Esophagus squamous epithelium (tissue), 5 donors: ENCODE measurements at regions not wholly inside any gene's neighbourhood (a gene's known extent, or its start where the extent isn't known, plus 50 kb on each side); places are given as distances from the start of the nearest gene placed in this dataset.

Experiments used
- DNase-seq: peaks from one replicate; lab custom pipeline; 2025; lab: John Stamatoyannopoulos, UW
- H3K27ac ChIP-seq, 4 donors: fragments of 200-600 bp; sonication (generic); one replicate each; pipeline ENCODE4 v1.5.1; 2016 to 2019; ENCODE audit warnings: mild to moderate bottlenecking in 1 of 4
- H3K27me3 ChIP-seq, 4 donors: fragments of 200-600 bp; sonication (generic); 1 replicate in 3 of 4; 2 replicates in 1 of 4; pipeline versions ENCODE4 v1.5.1 to v1.6.0; 2017 to 2021; ENCODE audit warnings: antibody characterized with exemption in 1 of 4
- H3K36me3 ChIP-seq, 3 donors: fragments of 200-600 bp; sonication (generic); one replicate each; pipeline ENCODE4 v1.5.1; 2016 to 2019
- H3K4me1 ChIP-seq, 3 donors: fragments of 200-600 bp; sonication (generic); one replicate each; pipeline ENCODE4 v1.5.1; 2017 to 2019
- H3K4me3 ChIP-seq, 4 donors: fragments of 200-600 bp; sonication (generic); 1 replicate in 3 of 4; 2 replicates in 1 of 4; pipeline ENCODE4 v1.5.1; 2016 to 2019; ENCODE audit warnings: mild to moderate bottlenecking in 2 of 4, moderate library complexity in 1 of 4
- H3K9me3 ChIP-seq, 3 donors: fragments of 200-600 bp; sonication (generic); one replicate each; pipeline ENCODE4 v1.5.1; 2016 to 2019
- POLR2A ChIP-seq, 4 donors: fragments of 450-650 bp; IDR thresholded peaks; one replicate each; pipeline ENCODE4 v1.6.1; 2017; ENCODE audit warnings: antibody characterized with exemption in 4 of 4, mild to moderate bottlenecking in 4 of 4, moderate library complexity in 3 of 4
- WGBS, 2 donors: methylation state at CpG; one replicate each; pipeline ENCODE4 v1.1.5; 2018; 5-methylcytosine and 5-hydroxymethylcytosine counted together
- intact Hi-C: fragments of 100-400 bp; cut with DNase I; formaldehyde crosslinking; loops from one replicate; pipeline ENCODE4 v1.15.0; 2022
- TF ChIP-seq, protein P1 (sequence below), 6 experiments: fragments of 450-650 bp in 4 of 6; fragments of 200-600 bp in 2 of 6; sonication (generic) in 2 of 6; IDR thresholded peaks; one replicate each; pipeline ENCODE4 v1.5.1; 2016 to 2019; ENCODE audit warnings: antibody characterized with exemption in 6 of 6, mild to moderate bottlenecking in 4 of 6, moderate library complexity in 4 of 6
- donor health status: DM: yes; HTN: yes; CAD: no.

DNA sequence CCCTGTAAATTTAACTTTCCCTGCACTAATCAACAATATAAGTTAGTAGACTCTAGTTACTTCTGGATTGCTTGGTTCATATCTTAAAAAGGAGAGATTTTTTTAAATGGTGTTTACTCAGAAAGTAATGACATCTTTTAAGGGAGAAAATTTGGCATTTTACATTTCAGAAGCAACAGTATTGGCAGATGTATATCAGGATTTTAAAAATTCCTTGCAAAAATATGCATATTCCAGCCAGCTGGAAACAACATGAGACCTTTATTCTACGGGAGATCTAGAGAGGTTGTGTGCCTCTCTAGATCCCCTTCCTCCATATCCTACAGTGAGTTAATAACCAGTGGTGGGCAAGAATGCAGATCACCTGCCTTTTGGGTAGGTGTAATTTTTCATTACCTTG, 848.2 kb downstream of the USP25 start:
- Histone ChIP-seq H3K9me3 (no peaks in the 10 kb centered on the region), H3K27me3 (no peaks in the 10 kb centered on the region), H3K4me1 (peaks cover 9 to 30% (median 11%) of the 10 kb centered on the region in 3 donors), H3K36me3 (no peaks in the 10 kb centered on the region), H3K4me3 (no peak overlapping the region), H3K27ac (no peak overlapping the region)
- 73 to 94% methylated on average over 1 of the region's 1 CpG for WGBS, 2 donors
- no peak for DNase-seq
- no peak for TF ChIP-seq POLR2A (IDR thresholded peaks at IDR 0.05)
- TF ChIP-seq, protein P1, sequence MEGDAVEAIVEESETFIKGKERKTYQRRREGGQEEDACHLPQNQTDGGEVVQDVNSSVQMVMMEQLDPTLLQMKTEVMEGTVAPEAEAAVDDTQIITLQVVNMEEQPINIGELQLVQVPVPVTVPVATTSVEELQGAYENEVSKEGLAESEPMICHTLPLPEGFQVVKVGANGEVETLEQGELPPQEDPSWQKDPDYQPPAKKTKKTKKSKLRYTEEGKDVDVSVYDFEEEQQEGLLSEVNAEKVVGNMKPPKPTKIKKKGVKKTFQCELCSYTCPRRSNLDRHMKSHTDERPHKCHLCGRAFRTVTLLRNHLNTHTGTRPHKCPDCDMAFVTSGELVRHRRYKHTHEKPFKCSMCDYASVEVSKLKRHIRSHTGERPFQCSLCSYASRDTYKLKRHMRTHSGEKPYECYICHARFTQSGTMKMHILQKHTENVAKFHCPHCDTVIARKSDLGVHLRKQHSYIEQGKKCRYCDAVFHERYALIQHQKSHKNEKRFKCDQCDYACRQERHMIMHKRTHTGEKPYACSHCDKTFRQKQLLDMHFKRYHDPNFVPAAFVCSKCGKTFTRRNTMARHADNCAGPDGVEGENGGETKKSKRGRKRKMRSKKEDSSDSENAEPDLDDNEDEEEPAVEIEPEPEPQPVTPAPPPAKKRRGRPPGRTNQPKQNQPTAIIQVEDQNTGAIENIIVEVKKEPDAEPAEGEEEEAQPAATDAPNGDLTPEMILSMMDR (IDR thresholded peaks at IDR 0.05), result no peak
- intact Hi-C loops, result no loop called here

DNA sequence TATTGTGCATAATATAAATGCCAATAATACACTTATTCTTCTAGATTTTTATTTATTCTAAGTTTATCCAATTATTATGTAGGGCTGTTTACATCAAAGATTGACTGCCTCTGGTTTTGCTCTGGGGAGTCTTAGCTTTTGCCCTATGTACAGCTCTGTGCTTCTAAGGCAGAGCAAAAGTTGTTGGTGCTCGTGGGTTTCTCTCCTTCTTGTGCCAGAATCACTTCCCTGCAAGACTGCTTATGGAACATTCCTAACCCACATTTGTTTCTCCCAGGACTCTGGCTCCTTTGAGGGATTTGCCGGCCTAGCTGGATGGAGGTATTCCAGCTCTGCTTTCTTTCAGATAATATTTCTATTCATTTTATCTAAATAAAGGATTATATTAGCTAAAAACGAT, 849.1 kb downstream of the USP25 start:
- 18 to 21% methylated on average over 3 of the region's 3 CpGs for WGBS, 2 donors
- no peak for DNase-seq

DNA sequence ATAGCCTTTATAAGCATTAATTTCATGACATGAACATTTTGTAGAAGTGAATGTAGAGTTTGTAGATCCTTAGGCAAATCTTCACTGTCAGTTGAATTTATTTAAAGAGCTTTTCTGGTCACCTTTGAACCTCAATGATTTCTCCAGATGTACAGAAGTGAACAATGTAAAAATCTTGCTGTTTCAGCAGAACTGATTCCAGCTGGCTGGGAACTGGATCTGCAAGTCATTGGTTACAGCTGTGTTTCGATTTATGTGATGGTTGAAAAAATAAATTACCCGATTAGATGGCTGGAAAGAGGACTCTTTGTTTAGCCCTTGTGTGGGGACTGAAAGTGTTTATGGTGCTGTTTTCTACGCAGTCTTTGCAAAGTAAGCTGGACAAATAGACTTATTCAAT, 849.8 kb downstream of the USP25 start:
- Histone ChIP-seq H3K27me3 (no peaks in the 10 kb centered on the region), H3K9me3 (no peaks in the 10 kb centered on the region), H3K4me1 (peaks cover 9 to 30% (median 11%) of the 10 kb centered on the region in 3 donors), H3K4me3 (peak overlapping the region in 1 of 4 donors; percentile 31), H3K27ac (peak overlapping the region; percentile 26 to 74 (median 66)), H3K36me3 (no peaks in the 10 kb centered on the region)
- intact Hi-C loops, result no loop called here
- WGBS, 2 donors, result 20 to 45% methylated on average over 3 of the region's 3 CpGs
- DNase-seq, result no peak
- no peak for TF ChIP-seq POLR2A (IDR thresholded peaks at IDR 0.05)
- TF ChIP-seq, protein P1 (IDR thresholded peaks at IDR 0.05), result no peak

More for the DNA sequence above, 849.1 kb downstream of the USP25 start:
- Histone ChIP-seq H3K27ac (peak overlapping the region in 2 of 4 donors; percentile 65 to 74), H3K4me1 (peaks cover 9 to 30% (median 11%) of the 10 kb centered on the region in 3 donors), H3K4me3 (no peak overlapping the region), H3K27me3 (no peaks in the 10 kb centered on the region), H3K9me3 (no peaks in the 10 kb centered on the region), H3K36me3 (no peaks in the 10 kb centered on the region)
- TF ChIP-seq POLR2A (IDR thresholded peaks at IDR 0.05), result no peak
- TF ChIP-seq, protein P1 (IDR thresholded peaks at IDR 0.05), result no peak
- intact Hi-C loops, result no loop called here

DNA sequence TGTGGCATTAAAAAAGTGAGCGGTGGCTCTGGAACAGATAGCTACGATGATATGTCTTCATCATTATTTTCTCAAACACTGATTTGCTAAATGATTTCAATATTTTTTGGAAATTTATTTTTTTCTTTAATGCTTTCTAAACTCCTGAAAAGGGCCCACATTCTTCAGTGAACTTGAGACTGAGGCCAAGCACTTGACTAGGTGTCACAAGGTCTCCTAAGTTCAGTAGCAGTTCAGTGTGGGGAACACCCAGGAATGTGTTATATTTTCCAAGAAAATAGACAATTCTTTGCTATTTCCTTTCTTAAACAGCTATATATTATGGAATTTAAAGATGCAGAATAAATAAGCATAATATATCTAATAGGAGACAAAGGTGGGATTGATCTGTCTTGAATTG, 850.9 kb downstream of the USP25 start:
- H3K4me3 ChIP-seq, result no peak overlapping the region
- H3K36me3 ChIP-seq, result no peaks in the 10 kb centered on the region
- H3K27me3 ChIP-seq, result no peaks in the 10 kb centered on the region
- WGBS, 2 donors, result 86 to 88% methylated on average over 2 of the region's 2 CpGs
- intact Hi-C loops, result no loop called here
- TF ChIP-seq, protein P1 (IDR thresholded peaks at IDR 0.05), result no peak
- H3K27ac ChIP-seq, result peak overlapping the region in 2 of 4 donors; percentile 65 to 74
- peaks cover 9 to 37% (median 11%) of the 10 kb centered on the region in 3 donors for H3K4me1 ChIP-seq
- no peaks in the 10 kb centered on the region for H3K9me3 ChIP-seq
- no peak for DNase-seq

DNA sequence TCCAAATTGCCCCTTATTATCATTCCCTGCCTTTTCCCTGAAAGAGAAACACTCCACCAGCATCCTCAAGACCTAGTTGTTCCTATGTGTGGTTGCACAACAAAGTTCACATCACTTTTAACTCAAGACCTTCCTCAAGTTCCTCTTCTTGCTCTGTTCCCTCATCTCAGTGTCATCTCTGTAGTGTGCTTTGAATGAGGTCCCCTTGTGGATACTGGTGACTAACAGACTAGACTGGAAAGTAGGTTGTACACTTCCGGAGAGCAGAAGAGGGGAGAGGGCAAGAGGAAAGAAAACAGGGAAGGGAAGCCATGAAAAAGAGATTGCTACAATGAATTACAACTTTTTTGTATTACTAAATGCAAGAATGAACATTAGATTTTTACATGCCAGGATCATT, 853.8 kb downstream of the USP25 start:
- no peak overlapping the region for H3K4me3 ChIP-seq
- 67 to 88% methylated on average over 1 of the region's 1 CpG for WGBS, 2 donors
- peaks cover 9 to 58% (median 15%) of the 10 kb centered on the region in 3 donors for H3K4me1 ChIP-seq
- TF ChIP-seq POLR2A (IDR thresholded peaks at IDR 0.05), result no peak
- TF ChIP-seq, protein P1 (IDR thresholded peaks at IDR 0.05), result no peak
- H3K27me3 ChIP-seq, result no peaks in the 10 kb centered on the region
- H3K27ac ChIP-seq, result no peak overlapping the region
- no peaks in the 10 kb centered on the region for H3K36me3 ChIP-seq
- no peaks in the 10 kb centered on the region for H3K9me3 ChIP-seq
- DNase-seq, result no peak
- intact Hi-C loops, result no loop called here
